SK-N-SH treated with all-trans-retinoic acid at 6 μM for 48 hours (cell line): ENCODE measurements at regions not wholly inside any gene's neighbourhood (a gene's known extent, or its start where the extent isn't known, plus 50 kb on each side); places are given as distances from the start of the nearest gene placed in this dataset.

ENCODE experiments used
- ATAC-seq: fragments of 200-7000 bp; cut with Tn5 transposase; 3 replicates; pipeline ENCODE4 v1.9.1; 2020; ENCODE audit warnings: mild to moderate bottlenecking, moderate library complexity
- BACH2 ChIP-seq: fragments of 250-450 bp; sonication (Bioruptor Pico); IDR thresholded peaks from 2 replicates; pipeline ENCODE4 v1.9.0; 2021; ENCODE audit warnings: mild to moderate bottlenecking, borderline replicate concordance
- CREB5 ChIP-seq: fragments of 250-450 bp; sonication (Bioruptor Pico); IDR thresholded peaks from 2 replicates; pipeline ENCODE4 v1.5.1; 2020; ENCODE audit warnings: low read depth, mild to moderate bottlenecking, moderate library complexity
- CSDC2 ChIP-seq: fragments of 250-450 bp; sonication (Bioruptor Pico); IDR thresholded peaks from 2 replicates; pipeline ENCODE4 v1.5.0; 2020; ENCODE audit warnings: mild to moderate bottlenecking, moderate library complexity
- ESRRG ChIP-seq: fragments of 250-450 bp; sonication (Bioruptor Pico); IDR thresholded peaks from 2 replicates; pipeline ENCODE4 v1.6.1; 2021; ENCODE audit warnings: mild to moderate bottlenecking
- GLIS3 ChIP-seq: fragments of 250-450 bp; sonication (Bioruptor Pico); IDR thresholded peaks from 2 replicates; pipeline ENCODE4 v1.5.0; 2020; ENCODE audit warnings: mild to moderate bottlenecking, moderate library complexity
- ISL1 ChIP-seq: fragments of 250-450 bp; sonication (Bioruptor Pico); IDR thresholded peaks from 2 replicates; pipeline ENCODE4 v2.1.2; 2022; ENCODE audit warnings: mild to moderate bottlenecking, moderate library complexity
- OSR1 ChIP-seq: fragments of 250-450 bp; sonication (Bioruptor Pico); IDR thresholded peaks from 2 replicates; pipeline ENCODE4 v1.8.0; 2022; ENCODE audit warnings: moderate library complexity, mild to moderate bottlenecking, inconsistent platforms
- POU6F1 ChIP-seq: fragments of 250-450 bp; sonication (Bioruptor Pico); IDR thresholded peaks from 2 replicates; pipeline ENCODE4 v1.8.0; 2021; ENCODE audit warnings: low read depth, mild to moderate bottlenecking, moderate library complexity, borderline replicate concordance
- PPARA ChIP-seq: fragments of 250-450 bp; sonication (Bioruptor Pico); IDR thresholded peaks from 2 replicates; pipeline ENCODE4 v1.5.0; 2020; ENCODE audit warnings: mild to moderate bottlenecking, borderline replicate concordance
- RARB ChIP-seq: fragments of 250-450 bp; sonication (Bioruptor Pico); IDR thresholded peaks from 2 replicates; pipeline ENCODE4 v1.8.0; 2021; ENCODE audit warnings: mild to moderate bottlenecking, moderate library complexity
- SNAI2 ChIP-seq: fragments of 250-450 bp; sonication (Bioruptor Pico); IDR thresholded peaks from 2 replicates; pipeline ENCODE4 v1.5.0; 2020; ENCODE audit warnings: mild to moderate bottlenecking, moderate library complexity
- TCF4 ChIP-seq: fragments of 250-450 bp; sonication (Bioruptor Pico); IDR thresholded peaks from 2 replicates; pipeline ENCODE4 v1.8.0; 2021; ENCODE audit warnings: mild to moderate bottlenecking, moderate library complexity, borderline replicate concordance
- ZC3H10 ChIP-seq: fragments of 250-450 bp; sonication (Bioruptor Pico); IDR thresholded peaks from 2 replicates; pipeline ENCODE4 v1.5.1; 2021; ENCODE audit warnings: mild to moderate bottlenecking, moderate library complexity
- ZNF70 ChIP-seq: fragments of 450-650 bp; formaldehyde crosslinking; IDR thresholded peaks from 2 replicates; pipeline ENCODE4 v1.5.0; 2020; ENCODE audit warnings: mild to moderate bottlenecking, moderate library complexity
- ZNF8 ChIP-seq: fragments of 450-650 bp; formaldehyde crosslinking; IDR thresholded peaks from 2 replicates; pipeline ENCODE4 v1.5.0; 2020; ENCODE audit warnings: mild to moderate bottlenecking, moderate library complexity
- TF ChIP-seq, protein P1 (sequence below): fragments of 250-450 bp; sonication (Bioruptor Pico); IDR thresholded peaks from 2 replicates; pipeline ENCODE4 v1.5.0; 2020; ENCODE audit warnings: mild to moderate bottlenecking, moderate library complexity
- TF ChIP-seq, protein P2 (sequence below): fragments of 250-450 bp; sonication (Bioruptor Pico); IDR thresholded peaks from 2 replicates; pipeline ENCODE4 v1.5.1; 2021; ENCODE audit warnings: mild to moderate bottlenecking, moderate library complexity
- TF ChIP-seq, protein P3 (sequence below): fragments of 250-450 bp; sonication (Bioruptor Pico); IDR thresholded peaks from 2 replicates; pipeline ENCODE4 v1.8.0; 2020; ENCODE audit warnings: mild to moderate bottlenecking, moderate library complexity, borderline replicate concordance

DNA sequence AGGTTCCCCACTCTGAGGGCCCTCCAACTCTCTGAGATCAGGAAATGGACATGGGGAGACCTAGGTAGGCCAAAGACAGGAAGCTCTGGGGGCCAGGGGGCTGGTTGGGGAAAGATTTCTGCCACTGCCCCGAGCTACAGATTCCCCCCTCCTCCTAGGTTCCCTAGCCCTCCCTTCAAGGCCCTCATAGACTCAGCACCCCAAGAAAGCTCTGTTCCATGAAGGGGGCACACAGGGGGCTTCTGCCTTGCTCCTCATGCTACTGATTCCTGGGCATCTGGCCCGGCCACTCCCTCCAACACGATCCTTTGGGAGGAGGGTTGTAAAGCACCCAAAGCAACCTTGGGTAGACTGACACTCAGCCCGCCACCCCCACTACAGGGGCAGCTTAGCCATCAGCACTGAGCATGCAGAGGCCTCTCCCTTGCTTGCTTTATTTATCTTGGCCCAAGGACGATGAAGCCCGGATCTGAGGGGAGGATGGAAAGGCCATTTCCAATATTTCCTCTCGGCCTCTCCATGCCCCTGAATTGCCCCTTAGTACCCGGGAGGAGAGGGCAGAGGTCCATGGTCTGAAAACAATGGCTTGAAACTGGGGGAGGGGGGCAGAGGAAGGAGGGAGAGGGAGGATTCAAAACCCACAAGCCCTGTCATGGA, 146.7 kb downstream of the PJA1 start:
- TF ChIP-seq ZNF70 (CRISPR knock-in tag) (no peak), OSR1 (CRISPR knock-in tag) (no peak), ESRRG (CRISPR knock-in tag) (no peak), ZC3H10 (CRISPR knock-in tag) (no peak), PPARA (no peak), CSDC2 (CRISPR knock-in tag) (no peak)
- ATAC-seq = no peak

- TF ChIP-seq, protein P1, sequence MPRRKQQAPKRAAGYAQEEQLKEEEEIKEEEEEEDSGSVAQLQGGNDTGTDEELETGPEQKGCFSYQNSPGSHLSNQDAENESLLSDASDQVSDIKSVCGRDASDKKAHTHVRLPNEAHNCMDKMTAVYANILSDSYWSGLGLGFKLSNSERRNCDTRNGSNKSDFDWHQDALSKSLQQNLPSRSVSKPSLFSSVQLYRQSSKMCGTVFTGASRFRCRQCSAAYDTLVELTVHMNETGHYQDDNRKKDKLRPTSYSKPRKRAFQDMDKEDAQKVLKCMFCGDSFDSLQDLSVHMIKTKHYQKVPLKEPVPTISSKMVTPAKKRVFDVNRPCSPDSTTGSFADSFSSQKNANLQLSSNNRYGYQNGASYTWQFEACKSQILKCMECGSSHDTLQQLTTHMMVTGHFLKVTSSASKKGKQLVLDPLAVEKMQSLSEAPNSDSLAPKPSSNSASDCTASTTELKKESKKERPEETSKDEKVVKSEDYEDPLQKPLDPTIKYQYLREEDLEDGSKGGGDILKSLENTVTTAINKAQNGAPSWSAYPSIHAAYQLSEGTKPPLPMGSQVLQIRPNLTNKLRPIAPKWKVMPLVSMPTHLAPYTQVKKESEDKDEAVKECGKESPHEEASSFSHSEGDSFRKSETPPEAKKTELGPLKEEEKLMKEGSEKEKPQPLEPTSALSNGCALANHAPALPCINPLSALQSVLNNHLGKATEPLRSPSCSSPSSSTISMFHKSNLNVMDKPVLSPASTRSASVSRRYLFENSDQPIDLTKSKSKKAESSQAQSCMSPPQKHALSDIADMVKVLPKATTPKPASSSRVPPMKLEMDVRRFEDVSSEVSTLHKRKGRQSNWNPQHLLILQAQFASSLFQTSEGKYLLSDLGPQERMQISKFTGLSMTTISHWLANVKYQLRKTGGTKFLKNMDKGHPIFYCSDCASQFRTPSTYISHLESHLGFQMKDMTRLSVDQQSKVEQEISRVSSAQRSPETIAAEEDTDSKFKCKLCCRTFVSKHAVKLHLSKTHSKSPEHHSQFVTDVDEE (CRISPR knock-in tag) = no peak
- no peak for TF ChIP-seq GLIS3 (CRISPR knock-in tag)
- TF ChIP-seq RARB = no peak
- no peak for TF ChIP-seq POU6F1 (CRISPR knock-in tag)
- TF ChIP-seq CSDC2 (CRISPR knock-in tag) = no peak
- no peak for TF ChIP-seq TCF4 (CRISPR knock-in tag)
- TF ChIP-seq, protein P2, sequence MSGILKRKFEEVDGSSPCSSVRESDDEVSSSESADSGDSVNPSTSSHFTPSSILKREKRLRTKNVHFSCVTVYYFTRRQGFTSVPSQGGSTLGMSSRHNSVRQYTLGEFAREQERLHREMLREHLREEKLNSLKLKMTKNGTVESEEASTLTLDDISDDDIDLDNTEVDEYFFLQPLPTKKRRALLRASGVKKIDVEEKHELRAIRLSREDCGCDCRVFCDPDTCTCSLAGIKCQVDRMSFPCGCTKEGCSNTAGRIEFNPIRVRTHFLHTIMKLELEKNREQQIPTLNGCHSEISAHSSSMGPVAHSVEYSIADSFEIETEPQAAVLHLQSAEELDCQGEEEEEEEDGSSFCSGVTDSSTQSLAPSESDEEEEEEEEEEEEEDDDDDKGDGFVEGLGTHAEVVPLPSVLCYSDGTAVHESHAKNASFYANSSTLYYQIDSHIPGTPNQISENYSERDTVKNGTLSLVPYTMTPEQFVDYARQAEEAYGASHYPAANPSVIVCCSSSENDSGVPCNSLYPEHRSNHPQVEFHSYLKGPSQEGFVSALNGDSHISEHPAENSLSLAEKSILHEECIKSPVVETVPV (CRISPR knock-in tag) = no peak
- no peak for TF ChIP-seq ZC3H10 (CRISPR knock-in tag)
- TF ChIP-seq PPARA = no peak
- TF ChIP-seq CREB5 (CRISPR knock-in tag) = no peak
- TF ChIP-seq OSR1 (CRISPR knock-in tag) = no peak
- TF ChIP-seq BACH2 (CRISPR knock-in tag) = no peak
- TF ChIP-seq, protein P3, sequence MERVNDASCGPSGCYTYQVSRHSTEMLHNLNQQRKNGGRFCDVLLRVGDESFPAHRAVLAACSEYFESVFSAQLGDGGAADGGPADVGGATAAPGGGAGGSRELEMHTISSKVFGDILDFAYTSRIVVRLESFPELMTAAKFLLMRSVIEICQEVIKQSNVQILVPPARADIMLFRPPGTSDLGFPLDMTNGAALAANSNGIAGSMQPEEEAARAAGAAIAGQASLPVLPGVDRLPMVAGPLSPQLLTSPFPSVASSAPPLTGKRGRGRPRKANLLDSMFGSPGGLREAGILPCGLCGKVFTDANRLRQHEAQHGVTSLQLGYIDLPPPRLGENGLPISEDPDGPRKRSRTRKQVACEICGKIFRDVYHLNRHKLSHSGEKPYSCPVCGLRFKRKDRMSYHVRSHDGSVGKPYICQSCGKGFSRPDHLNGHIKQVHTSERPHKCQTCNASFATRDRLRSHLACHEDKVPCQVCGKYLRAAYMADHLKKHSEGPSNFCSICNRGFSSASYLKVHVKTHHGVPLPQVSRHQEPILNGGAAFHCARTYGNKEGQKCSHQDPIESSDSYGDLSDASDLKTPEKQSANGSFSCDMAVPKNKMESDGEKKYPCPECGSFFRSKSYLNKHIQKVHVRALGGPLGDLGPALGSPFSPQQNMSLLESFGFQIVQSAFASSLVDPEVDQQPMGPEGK (CRISPR knock-in tag) = no peak
- no peak for ATAC-seq
Observed at GRCh38 chrX:69016293-69016941, 148.8 kb downstream of the PJA1 start.

GRCh38 chrX:69015564-69016292, 149.5 kb downstream of the PJA1 start:
- ATAC-seq = no peak
- TF ChIP-seq OSR1 (CRISPR knock-in tag) (no peak), ISL1 (CRISPR knock-in tag) (no peak)

DNA sequence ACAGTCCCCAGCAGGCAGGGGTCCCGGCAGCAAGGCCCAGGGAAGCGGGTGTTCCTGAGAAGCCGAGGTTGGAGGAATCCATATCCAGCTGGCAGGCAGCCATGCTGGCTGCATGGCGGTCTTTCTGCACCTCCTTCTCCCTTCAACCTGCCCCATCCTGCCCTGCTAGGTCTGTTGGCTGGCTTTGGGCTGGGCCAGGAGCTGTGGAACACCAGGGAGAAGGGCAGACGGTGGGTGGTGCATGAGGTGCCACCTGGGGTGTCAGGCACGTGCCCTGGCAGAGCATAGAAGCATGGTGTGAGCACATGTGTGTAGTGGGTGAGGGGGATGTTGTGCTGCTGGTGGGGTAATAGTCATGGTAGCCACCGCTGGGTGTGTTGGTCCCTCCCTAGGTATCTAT, 150.1 kb downstream of the PJA1 start:
- ATAC-seq = no peak
- TF ChIP-seq ESRRG (CRISPR knock-in tag) = no peak
- no peak for TF ChIP-seq ISL1 (CRISPR knock-in tag)
- TF ChIP-seq GLIS3 (CRISPR knock-in tag) = no peak
- TF ChIP-seq CREB5 (CRISPR knock-in tag) = no peak
- TF ChIP-seq, protein P2 (CRISPR knock-in tag) = no peak
- TF ChIP-seq, protein P3 (CRISPR knock-in tag) = no peak
- TF ChIP-seq ZNF8 (CRISPR knock-in tag) = no peak
- TF ChIP-seq SNAI2 (CRISPR knock-in tag) = no peak
